Esophagus muscularis mucosa (tissue), 4 donors: ENCODE measurements at regions not wholly inside any gene's neighbourhood (a gene's known extent, or its start where the extent isn't known, plus 50 kb on each side); places are given as distances from the start of the nearest gene placed in this dataset.
"Not testable (repeated sequence)": the region's sequence is repeated elsewhere in the genome, so short reads cannot be mapped to it uniquely, and the experiment has no call there.

Source experiments
- DNase-seq: peaks from one replicate; pipeline ENCODE4 v3.0.0-alpha.2; 2017; ENCODE audit errors: extremely low spot score
- H3K27ac ChIP-seq, 4 donors: fragments of 200-600 bp; sonication (generic); replicated peaks in 1 of 4; 1 replicate in 3 of 4; 2 replicates in 1 of 4; pipeline ENCODE4 v1.5.1; 2016 to 2019; ENCODE audit warnings: mild to moderate bottlenecking in 1 of 4
- H3K27me3 ChIP-seq, 4 donors: fragments of 200-600 bp; sonication (generic); one replicate each; pipeline versions ENCODE4 v1.5.1 to v1.6.0; 2016 to 2019
- H3K36me3 ChIP-seq, 4 donors: fragments of 200-600 bp; sonication (generic); one replicate each; pipeline ENCODE4 v1.5.1; 2016 to 2019
- H3K4me1 ChIP-seq, 4 donors: fragments of 200-600 bp; sonication (generic); one replicate each; pipeline ENCODE4 v1.5.1; 2016 to 2019
- H3K4me3 ChIP-seq, 4 donors: fragments of 200-600 bp; sonication (generic); 1 replicate in 2 of 4; 2 replicates in 2 of 4; pipeline ENCODE4 v1.5.1; 2016 to 2019; ENCODE audit warnings: mild to moderate bottlenecking in 4 of 4, moderate library complexity in 1 of 4
- H3K9me3 ChIP-seq, 4 donors: fragments of 200-600 bp; sonication (generic); 1 replicate in 3 of 4; 2 replicates in 1 of 4; pipeline ENCODE4 v1.5.1; 2016 to 2019
- EP300 ChIP-seq: sonication (generic); formaldehyde crosslinking; IDR thresholded peaks from one replicate; pipeline ENCODE4 v1.6.1; 2017; ENCODE audit warnings: antibody characterized with exemption
- POLR2A ChIP-seq: fragments of 450-650 bp; IDR thresholded peaks from one replicate; pipeline ENCODE4 v1.6.1; 2017; ENCODE audit warnings: antibody characterized with exemption, moderate library complexity, mild to moderate bottlenecking, low read depth
- POLR2AphosphoS5 ChIP-seq, 2 donors: sonication (generic); formaldehyde crosslinking; IDR thresholded peaks; one replicate each; pipeline ENCODE4 v1.6.1; 2017; ENCODE audit warnings: antibody characterized with exemption in 2 of 2
- WGBS: methylation state at CpG from one replicate; pipeline ENCODE4 v1.1.5; 2018; 5-methylcytosine and 5-hydroxymethylcytosine counted together
- intact Hi-C: fragments of 100-400 bp; cut with DNase I; formaldehyde crosslinking; loops from one replicate; pipeline ENCODE4 v1.15.1; 2023
- TF ChIP-seq, protein P1 (sequence below), 3 experiments: fragments of 200-600 bp in 2 of 3; fragments of 450-650 bp in 1 of 3; sonication (generic) in 2 of 3; IDR thresholded peaks; one replicate each; pipeline ENCODE4 v1.5.1; 2017 to 2019; ENCODE audit warnings: antibody characterized with exemption in 3 of 3, mild to moderate bottlenecking in 2 of 3, moderate library complexity in 1 of 3

GRCh38 chr4:57303012-57303751 lies 193.0 kb upstream of the IGFBP7 start:
- peak; percentile 34 for DNase-seq
- Histone ChIP-seq H3K4me3 (no peak overlapping the region), H3K27me3 (no peaks in the 10 kb centered on the region), H3K9me3 (peaks cover 0 to 9% (median 5%) of the 10 kb centered on the region in 4 donors), H3K27ac (no peak overlapping the region), H3K4me1 (no peaks in the 10 kb centered on the region), H3K36me3 (no peaks in the 10 kb centered on the region)
- WGBS, result 83% methylated on average over 10 of the region's 14 CpGs
- intact Hi-C loops, result no loop called here
- TF ChIP-seq EP300 (no peak), POLR2AphosphoS5 (IDR thresholded peaks at IDR 0.05) (no peak), POLR2A (no peak)
- TF ChIP-seq, protein P1, sequence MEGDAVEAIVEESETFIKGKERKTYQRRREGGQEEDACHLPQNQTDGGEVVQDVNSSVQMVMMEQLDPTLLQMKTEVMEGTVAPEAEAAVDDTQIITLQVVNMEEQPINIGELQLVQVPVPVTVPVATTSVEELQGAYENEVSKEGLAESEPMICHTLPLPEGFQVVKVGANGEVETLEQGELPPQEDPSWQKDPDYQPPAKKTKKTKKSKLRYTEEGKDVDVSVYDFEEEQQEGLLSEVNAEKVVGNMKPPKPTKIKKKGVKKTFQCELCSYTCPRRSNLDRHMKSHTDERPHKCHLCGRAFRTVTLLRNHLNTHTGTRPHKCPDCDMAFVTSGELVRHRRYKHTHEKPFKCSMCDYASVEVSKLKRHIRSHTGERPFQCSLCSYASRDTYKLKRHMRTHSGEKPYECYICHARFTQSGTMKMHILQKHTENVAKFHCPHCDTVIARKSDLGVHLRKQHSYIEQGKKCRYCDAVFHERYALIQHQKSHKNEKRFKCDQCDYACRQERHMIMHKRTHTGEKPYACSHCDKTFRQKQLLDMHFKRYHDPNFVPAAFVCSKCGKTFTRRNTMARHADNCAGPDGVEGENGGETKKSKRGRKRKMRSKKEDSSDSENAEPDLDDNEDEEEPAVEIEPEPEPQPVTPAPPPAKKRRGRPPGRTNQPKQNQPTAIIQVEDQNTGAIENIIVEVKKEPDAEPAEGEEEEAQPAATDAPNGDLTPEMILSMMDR (IDR thresholded peaks at IDR 0.05), result no peak

GRCh38 chr4:57300300-57300699 lies 190.1 kb upstream of the IGFBP7 start:
- DNase-seq, result peak; percentile 75
- H3K27me3 ChIP-seq, H3K27ac ChIP-seq, H3K9me3 ChIP-seq, H3K36me3 ChIP-seq, H3K4me3 ChIP-seq, intact Hi-C loops, H3K4me1 ChIP-seq: not testable (repeated sequence)
- WGBS, result 96% methylated on average over 4 of the region's 23 CpGs

- TF ChIP-seq, protein P1 (IDR thresholded peaks at IDR 0.05), result no peak
- TF ChIP-seq POLR2AphosphoS5 (IDR thresholded peaks at IDR 0.05) (no peak), POLR2A (no peak), EP300 (no peak)
- H3K36me3 ChIP-seq, result no peaks in the 10 kb centered on the region
Observed at GRCh38 chr4:57291911-57292310, 181.7 kb upstream of the IGFBP7 start.

DNA sequence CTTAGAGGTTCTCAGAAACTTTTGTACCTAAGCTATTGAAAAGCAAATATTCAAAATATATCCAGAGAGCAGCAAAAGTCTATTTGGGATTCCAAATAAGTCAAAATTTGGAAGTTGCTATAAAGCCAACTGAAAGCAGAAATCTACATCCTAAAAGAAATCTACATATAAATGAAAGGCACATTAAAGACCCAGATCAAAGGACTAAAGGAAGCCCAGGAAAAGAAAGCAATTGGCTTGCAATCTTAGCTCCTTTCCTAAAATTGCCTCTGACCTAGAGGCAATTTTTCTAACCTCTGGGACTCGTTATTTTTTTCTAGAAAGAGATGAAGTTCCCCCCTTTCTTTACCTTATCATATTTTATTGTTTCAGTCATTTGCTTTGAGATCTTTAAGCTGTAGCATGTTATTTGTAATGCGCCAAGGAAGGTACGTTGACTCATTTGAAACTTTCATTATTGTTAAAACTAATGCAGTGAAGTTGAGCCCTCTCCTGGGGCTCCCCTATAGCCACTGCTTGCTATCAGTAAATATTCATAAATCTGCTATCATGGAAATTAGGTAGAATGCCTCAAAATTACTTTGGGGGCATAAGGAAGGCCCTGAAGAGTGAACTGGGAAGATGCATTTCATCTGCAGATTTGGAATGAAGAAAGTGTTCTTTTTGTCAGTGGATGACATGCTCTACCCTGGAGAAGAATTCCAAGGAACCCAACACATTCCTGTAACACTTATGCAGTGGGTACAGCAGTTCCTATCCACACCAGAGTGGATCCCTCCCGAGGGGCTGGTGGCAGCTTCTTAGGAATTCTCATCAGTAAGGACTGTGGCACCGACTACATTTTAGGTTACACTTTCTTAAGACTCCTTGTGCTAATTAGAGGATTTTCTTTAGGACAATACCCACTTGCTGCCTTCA lies 177.8 kb upstream of the IGFBP7 start:
- Histone ChIP-seq H3K9me3 (no peaks in the 10 kb centered on the region), H3K27me3 (no peaks in the 10 kb centered on the region), H3K4me3 (no peak overlapping the region), H3K36me3 (no peaks in the 10 kb centered on the region), H3K4me1 (no peaks in the 10 kb centered on the region), H3K27ac (no peak overlapping the region)
- TF ChIP-seq, protein P1 (IDR thresholded peaks at IDR 0.05), result no peak
- TF ChIP-seq POLR2AphosphoS5 (IDR thresholded peaks at IDR 0.05) (no peak), EP300 (no peak), POLR2A (no peak)
- WGBS, result 72% methylated on average over 5 of the region's 5 CpGs
- no peak for DNase-seq
- intact Hi-C loops, result no loop called here

More at GRCh38 chr4:57291911-57292310, 181.7 kb upstream of the IGFBP7 start:
- intact Hi-C loops, result no loop called here
- no peaks in the 10 kb centered on the region for H3K9me3 ChIP-seq
- no peak overlapping the region for H3K4me3 ChIP-seq
- H3K27me3 ChIP-seq, result no peaks in the 10 kb centered on the region
- 53% methylated on average over 3 of the region's 3 CpGs for WGBS
- DNase-seq, result no peak
- H3K27ac ChIP-seq, result no peak overlapping the region
- H3K4me1 ChIP-seq, result no peaks in the 10 kb centered on the region

- intact Hi-C loops, result no loop called here
- no peak overlapping the region for H3K27ac ChIP-seq
- TF ChIP-seq, protein P1 (IDR thresholded peaks at IDR 0.05), result no peak
- TF ChIP-seq POLR2AphosphoS5 (IDR thresholded peaks at IDR 0.05), result no peak
- TF ChIP-seq POLR2A, result no peak
- TF ChIP-seq EP300, result no peak
- no peak overlapping the region for H3K4me3 ChIP-seq
- H3K9me3 ChIP-seq, result no peaks in the 10 kb centered on the region
- WGBS, result 82% methylated on average over 1 of the region's 1 CpG
- DNase-seq, result no peak
- no peaks in the 10 kb centered on the region for H3K27me3 ChIP-seq
- no peaks in the 10 kb centered on the region for H3K36me3 ChIP-seq
- H3K4me1 ChIP-seq, result no peaks in the 10 kb centered on the region
Observed at GRCh38 chr4:57282933-57283310, 172.7 kb upstream of the IGFBP7 start.
